GM18499 (cell line): ENCODE measurements at regions not wholly inside any gene's neighbourhood (a gene's known extent, or its start where the extent isn't known, plus 50 kb on each side); places are given as distances from the start of the nearest gene placed in this dataset.
"Not testable (repeated sequence)": the region's sequence is repeated elsewhere in the genome, so short reads cannot be mapped to it uniquely, and the experiment has no call there.

Source experiments
- ATAC-seq: cut with Tn5 transposase; IDR thresholded peaks from one replicate; pipeline ENCODE4 v1.9.1; 2021; ENCODE audit warnings: moderate number of reproducible peaks; ENCODE audit not compliant: insufficient read depth, unreplicated experiment

DNA sequence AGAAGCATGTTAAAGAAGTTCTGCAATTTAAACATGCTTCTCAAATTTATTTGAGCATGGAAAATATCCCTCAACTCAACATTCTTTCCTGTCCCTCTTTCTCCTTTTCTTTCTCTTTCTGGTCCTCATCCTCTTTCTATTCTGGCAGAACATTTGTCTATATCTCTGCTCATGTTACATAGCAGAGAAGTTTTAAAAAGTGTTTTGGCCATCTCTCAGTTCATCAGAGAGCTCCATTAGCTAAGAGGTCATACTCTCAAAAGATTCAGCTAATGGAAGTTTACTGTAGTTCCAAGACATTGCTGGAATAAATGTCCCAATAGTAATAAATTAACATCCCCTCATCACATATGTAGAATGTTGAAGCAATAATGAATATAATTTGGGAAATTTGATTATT lies 53.5 kb downstream of the XCL2 start:
- no peak for ATAC-seq

- no peak for ATAC-seq
Measured at GRCh38 chr1:168488138-168488537, 55.7 kb downstream of the XCL2 start.

GRCh38 chr1:168486820-168487219 lies 57.0 kb downstream of the XCL2 start:
- ATAC-seq, result not testable (repeated sequence)

- ATAC-seq, result no peak
Measured at GRCh38 chr1:168485048-168485447, 58.7 kb downstream of the XCL2 start.

DNA sequence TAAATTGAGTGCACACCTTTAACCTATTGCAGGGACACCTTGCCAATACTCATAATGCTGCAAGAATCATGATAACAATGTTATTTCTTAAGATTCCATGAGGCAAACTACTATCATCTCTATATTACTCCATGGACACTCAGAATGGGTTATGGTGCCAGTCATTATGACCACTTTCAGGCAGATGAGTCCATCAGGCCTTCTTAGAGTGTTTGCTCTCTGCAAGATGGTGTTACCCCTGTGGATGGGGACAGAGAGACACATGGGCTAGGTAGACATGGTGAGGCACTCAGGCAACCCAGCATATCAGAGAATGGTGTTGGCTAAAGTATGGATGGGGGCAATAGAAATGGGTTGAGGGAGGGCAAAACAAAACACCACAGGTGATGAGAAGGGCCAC lies 59.7 kb downstream of the XCL2 start:
- ATAC-seq, result no peak

DNA sequence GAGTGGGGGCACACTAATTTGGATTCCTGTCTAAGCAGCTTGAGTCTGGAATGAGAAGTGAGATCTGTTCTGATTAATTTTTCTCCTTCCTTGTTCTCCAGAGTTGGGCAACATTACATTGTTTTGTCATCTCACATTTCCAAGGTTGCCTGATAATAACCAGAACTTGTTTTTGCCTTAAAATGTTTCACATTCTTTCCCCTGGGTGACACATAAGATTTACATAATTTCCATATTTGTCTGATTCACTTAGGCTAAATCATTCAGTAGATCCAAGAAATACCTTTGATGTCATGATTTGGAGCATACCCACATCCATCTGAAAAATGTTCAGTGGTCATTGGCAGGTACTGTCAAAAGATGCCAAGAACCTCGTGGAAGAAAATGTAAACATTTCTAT lies 60.3 kb downstream of the XCL2 start:
- ATAC-seq, result no peak

- no peak for ATAC-seq
Measured at GRCh38 chr1:168482106-168482505, 61.7 kb downstream of the XCL2 start.

GRCh38 chr1:168481586-168481985 lies 62.2 kb downstream of the XCL2 start:
- no peak for ATAC-seq

- no peak for ATAC-seq
Measured at GRCh38 chr1:168480997-168481396, 62.8 kb downstream of the XCL2 start.

GRCh38 chr1:168477792-168478191 lies 66.0 kb downstream of the XCL2 start:
- no peak for ATAC-seq

DNA sequence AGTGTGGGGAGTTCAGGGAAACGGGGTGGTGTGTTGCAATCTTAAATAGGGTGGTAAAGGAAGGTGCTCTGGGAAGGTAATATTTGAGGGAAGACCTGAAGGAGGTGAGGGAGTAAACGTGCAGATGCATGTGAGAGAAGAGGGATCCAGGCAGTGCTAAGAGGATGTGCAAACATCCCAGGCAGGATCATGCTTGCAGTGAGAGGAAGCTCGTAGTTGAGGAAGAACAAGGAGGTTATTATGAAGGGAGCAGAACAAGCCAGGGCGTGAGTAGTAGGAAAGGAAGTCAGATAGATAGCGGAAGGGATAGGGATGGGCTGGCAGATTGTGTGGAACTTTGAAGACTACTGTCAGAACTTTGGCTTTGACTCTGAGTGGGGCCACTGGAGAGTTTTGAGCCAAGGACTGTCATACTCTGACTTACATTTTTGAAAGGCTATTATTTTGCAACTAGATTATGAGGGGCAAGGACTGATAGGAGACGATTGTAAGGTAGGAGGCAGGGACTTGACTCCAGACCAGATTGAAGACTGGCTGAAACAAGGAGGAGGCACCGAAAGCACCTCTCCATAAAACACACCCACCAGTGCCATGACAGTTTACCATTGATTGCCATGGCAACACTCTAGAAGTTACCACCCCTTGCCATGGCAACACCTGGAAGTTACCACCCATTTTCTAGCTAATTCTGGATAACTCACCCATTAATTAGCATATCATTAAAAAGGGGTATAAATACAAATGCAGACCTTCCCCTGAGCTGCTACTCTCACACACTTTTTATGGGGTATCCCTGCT lies 67.0 kb downstream of the XCL2 start:
- ATAC-seq, result no peak

- ATAC-seq, result no peak
Measured at GRCh38 chr1:168474322-168474721, 69.5 kb downstream of the XCL2 start.

DNA sequence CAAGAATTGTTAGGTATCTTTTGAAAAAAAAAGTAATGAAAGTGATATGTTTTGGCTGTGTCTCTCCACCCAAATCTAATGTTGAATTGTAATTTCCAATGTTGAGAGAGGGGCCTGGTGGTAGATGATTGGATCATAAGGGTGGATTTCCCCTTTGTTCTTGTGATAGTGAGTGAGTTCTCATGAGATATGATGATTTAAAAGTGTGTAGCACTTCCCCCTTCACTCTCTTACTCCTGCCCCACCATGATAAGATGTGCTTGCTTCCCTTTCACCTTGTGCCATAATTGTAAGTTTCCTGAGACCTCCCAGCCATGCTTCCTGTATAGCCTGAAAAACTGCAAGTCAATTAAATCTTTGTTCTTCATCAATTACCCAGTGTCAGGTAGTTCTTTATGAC lies 70.7 kb downstream of the XCL2 start:
- no peak for ATAC-seq

DNA sequence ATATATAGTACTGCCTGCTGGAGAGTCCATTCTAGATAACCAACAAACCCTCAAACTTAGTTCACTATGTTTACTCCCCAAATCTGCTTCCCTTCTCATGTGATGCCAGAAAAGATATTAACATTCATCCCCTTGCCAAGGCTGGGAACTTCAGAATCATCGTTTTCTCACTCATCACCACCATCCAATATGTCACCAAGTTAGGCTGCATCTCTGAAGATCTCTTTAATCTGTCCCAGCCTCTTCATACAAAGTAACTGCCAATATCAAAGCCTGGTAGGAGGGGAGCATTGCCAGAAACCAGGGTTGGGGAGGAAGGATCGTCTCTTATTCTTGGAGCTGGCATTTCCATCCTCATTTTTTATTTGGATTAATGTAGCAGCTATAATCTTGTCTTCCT lies 71.6 kb downstream of the XCL2 start:
- no peak for ATAC-seq

DNA sequence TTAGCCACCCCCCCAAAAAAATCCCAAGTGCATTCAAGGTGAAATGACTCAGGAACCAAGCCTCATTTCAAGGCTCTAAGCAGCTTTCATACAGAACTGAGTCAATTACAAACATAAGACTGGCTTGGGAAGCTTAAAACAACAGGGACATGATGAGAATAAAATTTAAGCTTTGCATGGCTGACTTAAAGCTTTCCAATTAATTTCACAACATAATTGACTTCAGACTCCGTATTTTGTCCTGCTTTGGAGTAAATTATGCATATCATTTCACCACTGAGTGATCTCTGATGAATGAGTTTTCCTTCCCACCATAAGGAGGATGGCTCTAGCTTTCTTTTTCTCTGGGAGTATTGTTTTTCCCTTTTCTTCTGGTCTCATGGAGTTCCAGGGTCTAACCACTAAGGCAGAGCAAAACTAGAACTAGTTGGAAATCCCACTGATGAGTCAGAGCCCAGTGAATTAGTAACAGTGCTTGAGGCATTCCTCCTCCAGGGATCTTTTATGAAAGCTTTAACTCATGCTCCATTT lies 72.8 kb downstream of the XCL2 start:
- no peak for ATAC-seq

- ATAC-seq, result no peak
Measured at GRCh38 chr1:168469690-168470089, 74.1 kb downstream of the XCL2 start.

DNA sequence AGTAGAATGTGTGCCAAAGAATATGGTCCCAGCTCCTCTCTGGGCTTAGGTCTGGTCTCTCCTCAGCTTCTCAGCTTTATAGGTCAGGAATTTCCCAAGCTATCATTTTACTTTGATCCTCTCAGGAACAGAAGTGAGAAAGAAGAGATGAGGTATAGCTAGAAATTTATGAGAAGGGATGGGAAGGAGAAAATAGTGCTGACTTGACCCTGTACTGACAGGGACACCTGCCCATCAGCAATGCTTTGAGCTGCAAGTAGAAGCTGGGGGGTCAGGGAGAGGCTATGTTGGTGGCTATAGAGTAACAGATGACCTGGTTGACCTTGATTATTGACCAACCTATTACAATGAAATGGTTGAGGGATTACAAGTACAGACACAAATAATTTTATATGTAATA lies 75.0 kb downstream of the XCL2 start:
- ATAC-seq, result no peak

- ATAC-seq, result no peak
Measured at GRCh38 chr1:168468042-168468809, 75.6 kb downstream of the XCL2 start.

GRCh38 chr1:168467452-168467851 lies 76.3 kb downstream of the XCL2 start:
- ATAC-seq, result no peak

DNA sequence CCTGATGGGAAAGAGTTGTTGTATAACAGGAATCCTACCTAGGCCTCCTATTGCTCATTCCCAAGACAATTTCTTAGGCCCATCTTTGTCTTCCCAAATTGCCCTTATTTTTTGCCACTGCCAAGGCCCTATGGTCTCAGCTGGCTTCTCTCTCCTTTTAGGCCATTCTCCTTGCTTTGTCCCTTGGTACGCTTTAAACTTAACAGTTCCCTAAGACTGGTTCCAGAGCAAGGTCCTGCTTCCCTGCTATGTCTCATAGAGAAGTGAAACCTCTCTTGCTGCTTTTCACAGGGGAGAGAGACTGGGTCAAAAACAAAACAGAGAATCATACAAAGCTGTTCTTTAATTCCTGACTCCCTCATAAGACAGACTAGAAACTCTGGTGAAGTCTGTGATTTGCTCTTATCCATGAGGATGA lies 77.1 kb downstream of the XCL2 start:
- no peak for ATAC-seq

- no peak for ATAC-seq
Measured at GRCh38 chr1:168466092-168466713, 77.6 kb downstream of the XCL2 start.
